ENCODE measurements at regions not wholly inside any gene's neighbourhood (a gene's known extent, or its start where the extent isn't known, plus 50 kb on each side); places are given as distances from the start of the nearest gene placed in this dataset.

- Mint-ChIP-seq H3K4me3 (no peak overlapping the region), H3K4me1 (ENCODE audit: unreplicated experiment) (no peaks in the 10 kb centered on the region), H3K27me3 (no peaks in the 10 kb centered on the region), H3K36me3 (no peaks in the 10 kb centered on the region), H3K27ac (no peak overlapping the region), H3K9me3 (no peaks in the 10 kb centered on the region)
- TF ChIP-seq, protein P1, sequence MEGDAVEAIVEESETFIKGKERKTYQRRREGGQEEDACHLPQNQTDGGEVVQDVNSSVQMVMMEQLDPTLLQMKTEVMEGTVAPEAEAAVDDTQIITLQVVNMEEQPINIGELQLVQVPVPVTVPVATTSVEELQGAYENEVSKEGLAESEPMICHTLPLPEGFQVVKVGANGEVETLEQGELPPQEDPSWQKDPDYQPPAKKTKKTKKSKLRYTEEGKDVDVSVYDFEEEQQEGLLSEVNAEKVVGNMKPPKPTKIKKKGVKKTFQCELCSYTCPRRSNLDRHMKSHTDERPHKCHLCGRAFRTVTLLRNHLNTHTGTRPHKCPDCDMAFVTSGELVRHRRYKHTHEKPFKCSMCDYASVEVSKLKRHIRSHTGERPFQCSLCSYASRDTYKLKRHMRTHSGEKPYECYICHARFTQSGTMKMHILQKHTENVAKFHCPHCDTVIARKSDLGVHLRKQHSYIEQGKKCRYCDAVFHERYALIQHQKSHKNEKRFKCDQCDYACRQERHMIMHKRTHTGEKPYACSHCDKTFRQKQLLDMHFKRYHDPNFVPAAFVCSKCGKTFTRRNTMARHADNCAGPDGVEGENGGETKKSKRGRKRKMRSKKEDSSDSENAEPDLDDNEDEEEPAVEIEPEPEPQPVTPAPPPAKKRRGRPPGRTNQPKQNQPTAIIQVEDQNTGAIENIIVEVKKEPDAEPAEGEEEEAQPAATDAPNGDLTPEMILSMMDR (conservative IDR thresholded peaks at IDR 0.05), result no peak
- DNase-seq (ENCODE audit: extremely low spot score, unreplicated experiment), result no peak
Measured at GRCh38 chr13:108425056-108425455, 155.5 kb downstream of the TNFSF13B start.

DNA sequence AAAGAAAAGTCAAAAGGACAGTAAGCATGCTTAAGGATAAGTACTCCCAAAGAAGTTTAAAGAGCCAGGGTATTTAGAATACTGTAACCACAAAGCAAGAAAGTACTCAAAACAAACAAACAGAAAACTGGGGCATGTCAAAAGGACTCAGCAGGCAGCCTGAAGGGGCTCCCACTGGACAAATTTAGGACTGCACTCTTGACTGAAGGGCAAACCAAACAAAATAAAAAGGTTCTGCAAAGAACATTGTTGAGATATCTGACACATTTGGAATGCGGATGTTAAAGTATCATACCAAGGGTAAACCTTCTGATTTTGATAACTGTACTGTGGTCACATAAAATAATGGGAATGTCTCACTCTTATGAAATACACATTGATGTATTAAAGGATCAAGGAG lies 157.4 kb downstream of the TNFSF13B start:
- no peaks in the 10 kb centered on the region for H3K36me3 Mint-ChIP-seq
- no peak overlapping the region for H3K27ac Mint-ChIP-seq
- TF ChIP-seq, protein P1 (conservative IDR thresholded peaks at IDR 0.05), result no peak
- H3K27me3 Mint-ChIP-seq, result no peaks in the 10 kb centered on the region
- no peak overlapping the region for H3K4me3 Mint-ChIP-seq
- no peaks in the 10 kb centered on the region for H3K4me1 Mint-ChIP-seq (ENCODE audit: unreplicated experiment)
- no peak for DNase-seq (ENCODE audit: extremely low spot score, unreplicated experiment)
- no peaks in the 10 kb centered on the region for H3K9me3 Mint-ChIP-seq

- TF ChIP-seq, protein P1 (conservative IDR thresholded peaks at IDR 0.05), result no peak
- no peaks in the 10 kb centered on the region for H3K4me1 Mint-ChIP-seq (ENCODE audit: unreplicated experiment)
- no peaks in the 10 kb centered on the region for H3K9me3 Mint-ChIP-seq
- no peak overlapping the region for H3K27ac Mint-ChIP-seq
- DNase-seq (ENCODE audit: extremely low spot score, unreplicated experiment), result no peak
- no peaks in the 10 kb centered on the region for H3K27me3 Mint-ChIP-seq
- no peaks in the 10 kb centered on the region for H3K36me3 Mint-ChIP-seq
- H3K4me3 Mint-ChIP-seq, result no peak overlapping the region
Measured at GRCh38 chr13:108427355-108427754, 157.8 kb downstream of the TNFSF13B start.

GRCh38 chr13:108428691-108429090 lies 159.2 kb downstream of the TNFSF13B start:
- Mint-ChIP-seq H3K36me3 (no peaks in the 10 kb centered on the region), H3K4me3 (no peak overlapping the region), H3K27me3 (no peaks in the 10 kb centered on the region), H3K9me3 (no peaks in the 10 kb centered on the region), H3K4me1 (ENCODE audit: unreplicated experiment) (no peaks in the 10 kb centered on the region), H3K27ac (no peak overlapping the region)
- no peak for DNase-seq (ENCODE audit: extremely low spot score, unreplicated experiment)
- TF ChIP-seq, protein P1 (conservative IDR thresholded peaks at IDR 0.05), result no peak

DNA sequence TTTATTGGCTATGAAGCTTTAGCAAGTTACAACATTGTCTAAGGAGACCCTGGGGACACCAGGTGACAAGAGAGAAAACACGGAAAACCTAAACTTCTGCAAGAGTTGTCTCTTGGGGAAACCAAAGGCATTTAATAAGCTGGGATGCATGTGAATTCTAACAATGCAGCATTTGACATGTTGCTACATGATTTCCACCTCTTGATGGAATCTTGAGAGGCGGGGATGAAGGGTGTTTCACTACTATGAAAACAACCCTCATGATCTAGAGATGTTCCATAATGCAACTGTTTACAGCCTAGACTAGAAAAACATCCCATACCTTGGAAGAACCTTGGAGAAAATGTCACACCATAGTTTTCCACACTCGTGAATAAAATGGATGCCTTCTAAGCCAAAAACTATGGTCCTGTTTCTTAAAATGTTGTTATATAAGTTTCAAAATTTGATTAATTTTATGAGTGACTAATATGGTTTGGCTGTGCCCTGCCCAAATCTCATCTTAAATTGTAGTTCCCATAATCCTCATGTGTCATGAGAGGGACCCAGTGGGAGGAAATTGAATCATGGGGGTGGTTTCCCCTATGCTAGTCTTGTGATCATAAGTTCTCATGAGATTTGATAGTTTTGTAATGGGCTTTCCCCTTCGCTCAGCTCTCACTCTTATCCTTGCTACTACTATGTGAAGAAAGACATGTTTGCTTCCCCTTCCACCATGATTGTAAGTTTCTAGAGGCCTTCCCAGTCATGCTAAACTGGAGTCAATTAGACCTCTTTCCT lies 164.6 kb downstream of the TNFSF13B start:
- no peaks in the 10 kb centered on the region for H3K36me3 Mint-ChIP-seq
- TF ChIP-seq, protein P1 (conservative IDR thresholded peaks at IDR 0.05), result no peak
- no peak overlapping the region for H3K27ac Mint-ChIP-seq
- no peaks in the 10 kb centered on the region for H3K4me1 Mint-ChIP-seq (ENCODE audit: unreplicated experiment)
- H3K9me3 Mint-ChIP-seq, result no peaks in the 10 kb centered on the region
- DNase-seq (ENCODE audit: extremely low spot score, unreplicated experiment), result no peak
- H3K4me3 Mint-ChIP-seq, result no peak overlapping the region
- H3K27me3 Mint-ChIP-seq, result no peaks in the 10 kb centered on the region

Data from type B pancreatic cell (in vitro differentiated cells).